SK-N-SH (cell line): ENCODE measurements at regions not wholly inside any gene's neighbourhood (a gene's known extent, or its start where the extent isn't known, plus 50 kb on each side); places are given as distances from the start of the nearest gene placed in this dataset.
A peak's percentile ranks its signal among the peaks of the same experiment; 100 is the strongest.

ENCODE experiments used
- CTCF ChIA-PET: fragments of 300-600, 350-600 bp; formaldehyde crosslinking; extraction: SDS; loops from one replicate; lab custom pipeline; 2021; lab: Yijun Ruan, JAX
- POLR2A ChIA-PET: fragments of 350-600 bp; sonication (Branson Sonifier 250); formaldehyde crosslinking; extraction: SDS; loops from one replicate; lab custom pipeline; 2020; ENCODE audit warnings: antibody characterized with exemption, inconsistent platforms; lab: Yijun Ruan, JAX
- DNase-seq: peaks from one replicate; pipeline ENCODE4 v3.0.0; 2012
- H2AFZ ChIP-seq: fragments of 200-600 bp; sonication (generic); 2 replicates; pipeline ENCODE4 v1.8.1; 2016; ENCODE audit warnings: antibody characterized with exemption, mild to moderate bottlenecking, low read depth
- H3F3A ChIP-seq: fragments of 200-600 bp; sonication (generic); replicated peaks from 2 replicates; pipeline ENCODE3; 2016; ENCODE audit warnings: antibody characterized with exemption, mild to moderate bottlenecking; ENCODE audit not compliant: insufficient read depth
- H3K27ac ChIP-seq, 2 experiments: fragments of 200-500 bp in 1 of 2; fragments of 200-600 bp in 1 of 2; sonication (Bioruptor generic) in 1 of 2; sonication (generic), shearing (Covaris generic) in 1 of 2; 2 replicates each; pipeline versions ENCODE4 v1.5.1 to v1.6.1; 2014 to 2016; ENCODE audit warnings: low read depth in 2 of 2, inconsistent platforms in 1 of 2, low read length in 1 of 2, mild to moderate bottlenecking in 1 of 2, mixed read lengths in 1 of 2
- H3K27me3 ChIP-seq: fragments of 200-600 bp; sonication (generic), shearing (Covaris generic); 2 replicates; pipeline ENCODE4 v1.6.1; 2016; ENCODE audit warnings: mixed run types; ENCODE audit not compliant: insufficient read depth
- H3K36me3 ChIP-seq, 2 experiments: fragments of 200-500 bp in 1 of 2; fragments of 200-600 bp in 1 of 2; sonication (Bioruptor generic) in 1 of 2; sonication (generic) in 1 of 2; replicated peaks in 1 of 2; 2 replicates each; pipeline versions ENCODE3 to v1.5.1; 2014 to 2016; ENCODE audit warnings: low read length in 1 of 2, mild to moderate bottlenecking in 1 of 2; ENCODE audit not compliant: insufficient read depth in 2 of 2, control insufficient read depth in 1 of 2
- H3K4me1 ChIP-seq, 2 experiments: fragments of 200-500 bp in 1 of 2; fragments of 200-600 bp in 1 of 2; sonication (Bioruptor generic) in 1 of 2; sonication (generic), shearing (Covaris generic) in 1 of 2; 2 replicates each; pipeline versions ENCODE4 v1.5.1 to v1.6.1; 2014 to 2016; ENCODE audit warnings: low read depth in 1 of 2, low read length in 1 of 2, mixed run types in 1 of 2; ENCODE audit not compliant: insufficient read depth in 2 of 2, control insufficient read depth in 1 of 2
- H3K4me2 ChIP-seq: fragments of 200-600 bp; sonication (generic), shearing (Covaris generic); 2 replicates; pipeline ENCODE4 v1.6.1; 2017; ENCODE audit warnings: mixed run types
- H3K4me3 ChIP-seq, 2 experiments: fragments of 200-500 bp in 1 of 2; fragments of 200-600 bp in 1 of 2; sonication (Bioruptor generic) in 1 of 2; sonication (generic), shearing (Covaris generic) in 1 of 2; 2 replicates each; pipeline versions ENCODE4 v1.5.1 to v1.8.1; 2014 to 2016; ENCODE audit warnings: low read depth in 2 of 2, inconsistent platforms in 1 of 2, low read length in 1 of 2, mild to moderate bottlenecking in 1 of 2, mixed read lengths in 1 of 2, moderate library complexity in 1 of 2
- H3K79me2 ChIP-seq: fragments of 200-600 bp; sonication (generic); 2 replicates; pipeline ENCODE4 v1.8.1; 2017; ENCODE audit warnings: mild to moderate bottlenecking; ENCODE audit not compliant: insufficient read depth
- H3K9ac ChIP-seq: fragments of 200-600 bp; sonication (generic); 2 replicates; pipeline ENCODE4 v1.6.1; 2017; ENCODE audit warnings: mixed run types
- H3K9me2 ChIP-seq: fragments of 200-600 bp; sonication (generic); 2 replicates; pipeline ENCODE4 v1.6.1; 2017; ENCODE audit warnings: mixed run types
- H3K9me3 ChIP-seq: fragments of 200-600 bp; sonication (generic); 2 replicates; pipeline ENCODE4 v1.6.1; 2017; ENCODE audit warnings: mixed run types, mild to moderate bottlenecking, moderate library complexity
- H4K20me1 ChIP-seq: fragments of 200-600 bp; sonication (generic); 2 replicates; pipeline ENCODE4 v1.6.1; 2017; ENCODE audit warnings: mild to moderate bottlenecking, mixed run types; ENCODE audit not compliant: insufficient read depth
- CHD2 ChIP-seq: fragments of 150-350 bp; IDR thresholded peaks from 2 replicates; pipeline ENCODE4 v1.6.1; 2018; ENCODE audit warnings: low read length; ENCODE audit not compliant: partially characterized antibody
- CTCF ChIP-seq: fragments of 200-600 bp; sonication (generic); IDR thresholded peaks from 2 replicates; pipeline ENCODE4 v1.6.1; 2017; ENCODE audit warnings: antibody characterized with exemption, mild to moderate bottlenecking, moderate library complexity
- FOSL2 ChIP-seq: IDR thresholded peaks from 2 replicates; pipeline ENCODE4 v1.4.0; 2012; ENCODE audit warnings: low read depth, mild to moderate bottlenecking, moderate library complexity, borderline replicate concordance
- FOXJ3 ChIP-seq: sonication (generic); formaldehyde crosslinking; IDR thresholded peaks from 2 replicates; pipeline ENCODE4 v1.5.1; 2020; ENCODE audit warnings: mild to moderate bottlenecking, missing genetic modification reagents
- GABPA ChIP-seq: IDR thresholded peaks from 2 replicates; pipeline ENCODE4 v1.4.0; 2012; ENCODE audit warnings: low read depth, mild to moderate bottlenecking
- JUND ChIP-seq: IDR thresholded peaks from 2 replicates; pipeline ENCODE4 v1.4.0; 2012
- MAX ChIP-seq: IDR thresholded peaks from 2 replicates; pipeline ENCODE4 v1.4.0; 2012; ENCODE audit warnings: low read depth
- PBX3 ChIP-seq: IDR thresholded peaks from 2 replicates; pipeline ENCODE4; 2012
- RAD21 ChIP-seq: IDR thresholded peaks from 2 replicates; pipeline ENCODE4 v1.6.1; 2012; ENCODE audit warnings: mild to moderate bottlenecking, low read length
- REST ChIP-seq: IDR thresholded peaks from 2 replicates; pipeline ENCODE4 v1.6.1; 2012; ENCODE audit warnings: mild to moderate bottlenecking, low read depth, low read length, moderate library complexity
- RFX5 ChIP-seq: IDR thresholded peaks from 2 replicates; pipeline ENCODE4 v1.6.1; 2012; ENCODE audit warnings: mild to moderate bottlenecking, improper control_type of control experiment, low read length
- SMC3 ChIP-seq: IDR thresholded peaks from 2 replicates; pipeline ENCODE4 v1.6.1; 2012; ENCODE audit warnings: low read depth, low read length, improper control_type of control experiment
- TCF12 ChIP-seq: IDR thresholded peaks from 2 replicates; pipeline ENCODE4 v1.4.0; 2012
- ZBTB33 ChIP-seq: IDR thresholded peaks from 2 replicates; pipeline ENCODE4 v1.4.0; 2012; ENCODE audit warnings: low read depth, borderline replicate concordance
- WGBS: methylation state at CpG from one replicate; pipeline ENCODE4 v1.1.6; 2017; ENCODE audit warnings: low lambda C conversion rate; 5-methylcytosine and 5-hydroxymethylcytosine counted together

- Histone ChIP-seq H3K4me2 (no peak overlapping the region), H3K9ac (no peak overlapping the region), H3K27me3 (no peaks in the 10 kb centered on the region), H3K9me2 (no peaks in the 10 kb centered on the region), H3K79me2 (no peaks in the 10 kb centered on the region), H4K20me1 (no peaks in the 10 kb centered on the region), H3F3A (no peaks in the 10 kb centered on the region), H3K4me1 (peaks cover 0 to 10% of the 10 kb centered on the region in 2 experiments; a peak in 2 of 4 replicates), H3K4me3 (no peak overlapping the region), H2AFZ (no peak overlapping the region), H3K9me3 (no peaks in the 10 kb centered on the region), H3K36me3 (no peaks in the 10 kb centered on the region), H3K27ac (peak overlapping the region in 1 of 2 experiments; percentile 34; a peak in 2 of 4 replicates)
- POLR2A ChIA-PET, result no interaction called here
- TF ChIP-seq JUND (no peak), MAX (no peak), FOSL2 (no peak), RFX5 (no peak), SMC3 (no peak), CTCF (no peak), ZBTB33 (no peak), PBX3 (no peak), GABPA (no peak), TCF12 (no peak)
- WGBS, result 45% methylated on average over 5 of the region's 5 CpGs
- CTCF ChIA-PET, result interaction anchor here (1.2 to 2.3 kb wide), 2 partner anchors 9 to 13 kb away, joined by 3 to 7 read pairs; no protein-coding TSS in a partner anchor
- peak; percentile 19 for DNase-seq
Observed at GRCh38 chr9:80881940-80882339, 807.4 kb downstream of the TLE1 start.

- H3K27ac ChIP-seq, result peak overlapping the region in 1 of 2 experiments; percentile 34; a peak in 2 of 4 replicates
- no peak overlapping the region for H2AFZ ChIP-seq
- peak; percentile 22 for DNase-seq
- ChIA-PET POLR2A (no interaction called here), CTCF (interaction anchor here (0.8 to 2.3 kb wide), 2 partner anchors 12 to 785 kb away, joined by 3 to 7 read pairs; no protein-coding TSS in a partner anchor)
- no peaks in the 10 kb centered on the region for H3K9me2 ChIP-seq
- H4K20me1 ChIP-seq, result no peaks in the 10 kb centered on the region
- H3K4me3 ChIP-seq, result no peak overlapping the region
- H3K4me2 ChIP-seq, result no peak overlapping the region
- no peaks in the 10 kb centered on the region for H3K9me3 ChIP-seq
- 48% methylated on average over 6 of the region's 6 CpGs for WGBS
- no peaks in the 10 kb centered on the region for H3F3A ChIP-seq
- no peak overlapping the region for H3K9ac ChIP-seq
- no peaks in the 10 kb centered on the region for H3K79me2 ChIP-seq
- no peaks in the 10 kb centered on the region for H3K36me3 ChIP-seq
- peaks cover 0 to 10% of the 10 kb centered on the region in 2 experiments; a peak in 2 of 4 replicates for H3K4me1 ChIP-seq
- H3K27me3 ChIP-seq, result no peaks in the 10 kb centered on the region
- TF ChIP-seq ZBTB33 (no peak), REST (no peak), CHD2 (peak; percentile 17), FOXJ3 (CRISPR knock-in tag) (peak; percentile 74), RAD21 (peak; percentile 31), GABPA (no peak), CTCF (no peak)
Observed at GRCh38 chr9:80881320-80881719, 808.0 kb downstream of the TLE1 start.
